H9 (cell line): ENCODE measurements at regions not wholly inside any gene's neighbourhood (a gene's known extent, or its start where the extent isn't known, plus 50 kb on each side); places are given as distances from the start of the nearest gene placed in this dataset.

ENCODE experiments used
- DNase-seq: peaks from one replicate; pipeline ENCODE4 v3.0.0-alpha.2; 2017
- H2AFZ ChIP-seq: one replicate; pipeline ENCODE4 v1.6.1; 2013; ENCODE audit warnings: mild to moderate bottlenecking, low read length, control low read depth, moderate library complexity
- H2AK5ac ChIP-seq: 2 replicates; pipeline ENCODE4 v1.6.1; 2013; ENCODE audit warnings: low read length, control low read depth, mixed read lengths; ENCODE audit not compliant: insufficient read length
- H2BK120ac ChIP-seq: one replicate; pipeline ENCODE4 v1.6.1; 2013; ENCODE audit warnings: low read depth, mild to moderate bottlenecking, low read length, control low read depth, inconsistent platforms; ENCODE audit not compliant: poor library complexity, severe bottlenecking
- H2BK12ac ChIP-seq: 2 replicates; pipeline ENCODE4 v1.6.1; 2013; ENCODE audit warnings: low read length, control low read depth, mixed read lengths, low read depth; ENCODE audit not compliant: insufficient read length
- H2BK15ac ChIP-seq: 2 replicates; pipeline ENCODE4 v1.6.1; 2013; ENCODE audit warnings: low read depth, low read length, control low read depth
- H2BK20ac ChIP-seq: one replicate; pipeline ENCODE4 v1.6.1; 2013; ENCODE audit warnings: low read depth, mild to moderate bottlenecking, low read length, control low read depth, inconsistent platforms; ENCODE audit not compliant: poor library complexity, severe bottlenecking
- H2BK5ac ChIP-seq: 2 replicates; pipeline ENCODE4 v1.6.1; 2013; ENCODE audit warnings: low read length, control low read depth, mixed read lengths; ENCODE audit not compliant: insufficient read length
- H3K14ac ChIP-seq: 2 replicates; pipeline ENCODE4 v1.6.1; 2013; ENCODE audit warnings: low read length, control low read depth; ENCODE audit not compliant: insufficient read depth
- H3K18ac ChIP-seq: 2 replicates; pipeline ENCODE4 v1.6.1; 2013; ENCODE audit warnings: low read depth, mild to moderate bottlenecking, mixed read lengths, low read length, control low read depth; ENCODE audit not compliant: insufficient read length
- H3K23ac ChIP-seq: 2 replicates; pipeline ENCODE4 v1.6.1; 2013; ENCODE audit warnings: low read length, control low read depth, mixed read lengths, low read depth; ENCODE audit not compliant: insufficient read length
- H3K23me2 ChIP-seq: 2 replicates; pipeline ENCODE4 v1.6.1; 2013; ENCODE audit warnings: low read depth, mild to moderate bottlenecking, mixed read lengths, low read length, control low read depth; ENCODE audit not compliant: insufficient read length, poor library complexity, severe bottlenecking
- H3K27ac ChIP-seq: 2 replicates; pipeline ENCODE4 v1.5.1; 2013; ENCODE audit warnings: low read length, control low read depth, mixed read lengths, low read depth; ENCODE audit not compliant: insufficient read length
- H3K27me3 ChIP-seq: 2 replicates; pipeline ENCODE4 v1.6.1; 2013; ENCODE audit warnings: low read length, control low read depth, inconsistent platforms; ENCODE audit not compliant: insufficient read depth
- H3K4ac ChIP-seq: 2 replicates; pipeline ENCODE4 v1.6.1; 2013; ENCODE audit warnings: low read depth, mild to moderate bottlenecking, control low read depth, inconsistent platforms, low read length, moderate library complexity
- H3K4me1 ChIP-seq: 2 replicates; pipeline ENCODE4 v1.6.1; 2013; ENCODE audit warnings: low read length, control low read depth, inconsistent platforms; ENCODE audit not compliant: insufficient read depth
- H3K4me2 ChIP-seq: 2 replicates; pipeline ENCODE4 v1.6.1; 2013; ENCODE audit warnings: low read length, control low read depth, mixed read lengths; ENCODE audit not compliant: insufficient read length, insufficient read depth
- H3K56ac ChIP-seq: 2 replicates; pipeline ENCODE4 v1.6.1; 2013; ENCODE audit warnings: low read depth, mild to moderate bottlenecking, mixed read lengths, low read length, control low read depth; ENCODE audit not compliant: insufficient read length
- H3K79me1 ChIP-seq: 2 replicates; pipeline ENCODE4 v1.6.1; 2013; ENCODE audit warnings: low read depth, mild to moderate bottlenecking, moderate library complexity, low read length, control low read depth, inconsistent platforms; ENCODE audit not compliant: insufficient read depth, poor library complexity, severe bottlenecking
- H3K79me2 ChIP-seq: 2 replicates; pipeline ENCODE4 v1.6.1; 2013; ENCODE audit warnings: low read length, control low read depth, inconsistent platforms; ENCODE audit not compliant: insufficient read depth
- H3K9ac ChIP-seq: 2 replicates; pipeline ENCODE4 v1.6.1; 2013; ENCODE audit warnings: low read length, control low read depth, mixed read lengths; ENCODE audit not compliant: insufficient read length; ENCODE audit errors: extremely low read depth
- H3K9me3 ChIP-seq: one replicate; pipeline ENCODE4 v1.6.1; 2013; ENCODE audit warnings: low read depth, low read length, inconsistent platforms; ENCODE audit not compliant: control insufficient read depth
- H3T11ph ChIP-seq: one replicate; pipeline ENCODE4 v1.6.1; 2013; ENCODE audit warnings: mild to moderate bottlenecking, low read length, control low read depth, inconsistent platforms
- H4K20me1 ChIP-seq: one replicate; pipeline ENCODE4 v1.6.1; 2013; ENCODE audit not compliant: control insufficient read depth, insufficient read length, insufficient read depth
- H4K5ac ChIP-seq: 2 replicates; pipeline ENCODE4 v1.6.1; 2013; ENCODE audit warnings: low read depth, mild to moderate bottlenecking, mixed read lengths, low read length, control low read depth; ENCODE audit not compliant: insufficient read length
- H4K8ac ChIP-seq: replicated peaks from 2 replicates; pipeline ENCODE4 v1.6.1; 2013; ENCODE audit warnings: low read length, control low read depth, mixed read lengths, low read depth; ENCODE audit not compliant: insufficient read length
- H4K91ac ChIP-seq: 2 replicates; pipeline ENCODE4 v1.6.1; 2013; ENCODE audit warnings: low read depth, mild to moderate bottlenecking, moderate library complexity, mixed read lengths, low read length, control low read depth; ENCODE audit not compliant: insufficient read length
- H3K27ac Mint-ChIP-seq, 3 experiments: 2 replicates in 2 of 3; 3 replicates in 1 of 3; pipeline ENCODE4 v1.8.0; 2020 to 2021; ENCODE audit warnings: mixed read lengths in 3 of 3, mild to moderate bottlenecking in 1 of 3, moderate library complexity in 1 of 3
- H3K27me3 Mint-ChIP-seq: 2 replicates; pipeline ENCODE4 v1.8.0; 2021; ENCODE audit warnings: low read depth, mild to moderate bottlenecking, moderate library complexity, mixed read lengths
- H3K36me3 Mint-ChIP-seq, 3 experiments: 2 replicates in 2 of 3; 3 replicates in 1 of 3; pipeline ENCODE4 v1.8.0; 2020 to 2021; ENCODE audit warnings: low read depth in 3 of 3, mixed read lengths in 3 of 3; ENCODE audit not compliant: insufficient read depth in 1 of 3
- H3K4me1 Mint-ChIP-seq, 2 experiments: 2 replicates each; pipeline ENCODE4 v1.8.0; 2020; ENCODE audit warnings: mixed read lengths in 2 of 2
- H3K4me3 Mint-ChIP-seq, 2 experiments: 2 replicates in 1 of 2; 3 replicates in 1 of 2; pipeline ENCODE4 v1.8.0; 2020 to 2021; ENCODE audit warnings: mild to moderate bottlenecking in 2 of 2, mixed read lengths in 2 of 2, moderate library complexity in 1 of 2
- H3K9me3 Mint-ChIP-seq, 2 experiments: 2 replicates in 1 of 2; 3 replicates in 1 of 2; pipeline ENCODE4 v1.8.0; 2020; ENCODE audit warnings: mild to moderate bottlenecking in 2 of 2, mixed read lengths in 2 of 2, moderate library complexity in 1 of 2
- WGBS: extraction: QIAGEN DNeasy Blood & Tissue Kit; methylation state at CpG from one replicate; pipeline ENCODE4 v1.1.7; 2013; ENCODE audit warnings: missing lambda C conversion rate, low lambda C conversion rate, mixed read lengths; ENCODE audit not compliant: insufficient read length; ENCODE audit errors: extremely low coverage; 5-methylcytosine and 5-hydroxymethylcytosine counted together
- TF ChIP-seq, protein P1 (sequence below): fragments of 200-600 bp; sonication (generic); conservative IDR thresholded peaks from 3 replicates; pipeline ENCODE4 v1.8.0; 2021; ENCODE audit warnings: antibody characterized with exemption, mild to moderate bottlenecking

DNA sequence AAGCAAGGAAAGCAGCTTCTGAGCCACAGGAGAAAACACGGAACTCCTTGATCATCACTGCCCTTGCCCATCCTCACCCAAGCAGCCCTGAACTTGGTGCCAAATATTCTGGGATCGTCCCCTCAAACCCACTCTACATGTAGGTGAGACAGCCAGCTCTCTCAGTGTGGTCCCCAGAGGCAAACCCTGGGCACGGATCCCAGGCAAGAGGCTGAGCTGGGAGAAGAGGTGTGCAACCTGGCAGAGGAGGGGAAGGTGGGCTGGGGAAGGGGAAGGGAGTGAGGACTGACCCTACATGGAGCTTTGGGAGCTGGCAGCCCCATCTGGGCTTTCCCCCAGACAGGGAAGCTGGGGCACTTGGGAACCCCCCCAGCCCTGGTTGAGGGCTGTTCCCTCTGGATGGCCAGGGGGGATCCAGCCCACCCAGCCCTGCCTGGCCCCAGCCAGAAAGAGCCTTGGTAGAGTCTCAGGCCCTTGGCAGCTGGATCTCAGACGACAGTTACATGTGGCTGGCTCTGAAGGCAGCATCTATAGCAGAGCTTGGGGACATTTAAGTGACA is 186.2 kb upstream of the CST7 start:
- no peak overlapping the region for H3K14ac ChIP-seq
- H2BK20ac ChIP-seq: no peak overlapping the region
- H3K56ac ChIP-seq: no peak overlapping the region
- no peak overlapping the region for H4K8ac ChIP-seq
- no peaks in the 10 kb centered on the region for H3K23me2 ChIP-seq
- no peak overlapping the region for H4K5ac ChIP-seq
- Mint-ChIP-seq H3K36me3 (peaks cover 0 to 3% (median 0%) of the 10 kb centered on the region in 3 experiments; a peak in 4 of 7 replicates), H3K9me3 (peaks cover 10 to 14% of the 10 kb centered on the region in 2 experiments), H3K27me3 (peaks cover 6% of the 10 kb centered on the region), H3K27ac (no peak overlapping the region), H3K4me3 (no peak overlapping the region), H3K4me1 (no peaks in the 10 kb centered on the region)
- WGBS: no CpG with 5 or more reads among the region's 4 CpGs
- no peak overlapping the region for H3K18ac ChIP-seq
- no peaks in the 10 kb centered on the region for H3K79me1 ChIP-seq
- no peaks in the 10 kb centered on the region for H3K79me2 ChIP-seq
- H3K23ac ChIP-seq: no peak overlapping the region
- H2AFZ ChIP-seq: no peak overlapping the region
- H3T11ph ChIP-seq: no peak overlapping the region
- no peaks in the 10 kb centered on the region for H3K4me1 ChIP-seq
- no peaks in the 10 kb centered on the region for H4K20me1 ChIP-seq
- no peaks in the 10 kb centered on the region for H3K9me3 ChIP-seq
- no peak overlapping the region for H2BK120ac ChIP-seq
- H2BK15ac ChIP-seq: no peak overlapping the region
- no peak overlapping the region for H4K91ac ChIP-seq
- H2BK5ac ChIP-seq: no peak overlapping the region
- no peak overlapping the region for H3K27ac ChIP-seq
- TF ChIP-seq, protein P1, sequence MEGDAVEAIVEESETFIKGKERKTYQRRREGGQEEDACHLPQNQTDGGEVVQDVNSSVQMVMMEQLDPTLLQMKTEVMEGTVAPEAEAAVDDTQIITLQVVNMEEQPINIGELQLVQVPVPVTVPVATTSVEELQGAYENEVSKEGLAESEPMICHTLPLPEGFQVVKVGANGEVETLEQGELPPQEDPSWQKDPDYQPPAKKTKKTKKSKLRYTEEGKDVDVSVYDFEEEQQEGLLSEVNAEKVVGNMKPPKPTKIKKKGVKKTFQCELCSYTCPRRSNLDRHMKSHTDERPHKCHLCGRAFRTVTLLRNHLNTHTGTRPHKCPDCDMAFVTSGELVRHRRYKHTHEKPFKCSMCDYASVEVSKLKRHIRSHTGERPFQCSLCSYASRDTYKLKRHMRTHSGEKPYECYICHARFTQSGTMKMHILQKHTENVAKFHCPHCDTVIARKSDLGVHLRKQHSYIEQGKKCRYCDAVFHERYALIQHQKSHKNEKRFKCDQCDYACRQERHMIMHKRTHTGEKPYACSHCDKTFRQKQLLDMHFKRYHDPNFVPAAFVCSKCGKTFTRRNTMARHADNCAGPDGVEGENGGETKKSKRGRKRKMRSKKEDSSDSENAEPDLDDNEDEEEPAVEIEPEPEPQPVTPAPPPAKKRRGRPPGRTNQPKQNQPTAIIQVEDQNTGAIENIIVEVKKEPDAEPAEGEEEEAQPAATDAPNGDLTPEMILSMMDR: no peak
- no peak overlapping the region for H2BK12ac ChIP-seq
- H2AK5ac ChIP-seq: no peak overlapping the region
- H3K4ac ChIP-seq: no peak overlapping the region
- no peaks in the 10 kb centered on the region; the same call in 1 of the 2 replicates for H3K27me3 ChIP-seq
- no peak overlapping the region for H3K4me2 ChIP-seq
- peak; percentile 6 for DNase-seq
- no peak overlapping the region for H3K9ac ChIP-seq
